Endothelial cell (in vitro differentiated cells): ENCODE measurements at regions not wholly inside any gene's neighbourhood (a gene's known extent, or its start where the extent isn't known, plus 50 kb on each side); places are given as distances from the start of the nearest gene placed in this dataset.

Experiments used
- DNase-seq: peaks from one replicate; pipeline ENCODE4 v3.0.0; 2021; ENCODE audit warnings: low spot score
- H3K27ac Mint-ChIP-seq: one replicate; pipeline ENCODE4 v1.8.0; 2021; ENCODE audit warnings: mixed read lengths, inconsistent platforms; ENCODE audit not compliant: unreplicated experiment
- H3K27me3 Mint-ChIP-seq: one replicate; pipeline ENCODE4 v1.8.0; 2021; ENCODE audit warnings: mild to moderate bottlenecking, moderate library complexity, mixed read lengths, inconsistent platforms; ENCODE audit not compliant: unreplicated experiment
- H3K36me3 Mint-ChIP-seq: one replicate; pipeline ENCODE4 v1.8.0; 2021; ENCODE audit warnings: mild to moderate bottlenecking, low read depth, mixed read lengths, inconsistent platforms; ENCODE audit not compliant: unreplicated experiment
- H3K4me1 Mint-ChIP-seq: one replicate; pipeline ENCODE4 v1.8.0; 2021; ENCODE audit warnings: mild to moderate bottlenecking, mixed read lengths, inconsistent platforms; ENCODE audit not compliant: unreplicated experiment
- H3K4me3 Mint-ChIP-seq: one replicate; pipeline ENCODE4 v1.8.0; 2021; ENCODE audit warnings: mild to moderate bottlenecking, mixed read lengths, inconsistent platforms; ENCODE audit not compliant: unreplicated experiment
- H3K9me3 Mint-ChIP-seq: one replicate; pipeline ENCODE4 v1.8.0; 2021; ENCODE audit warnings: mixed read lengths, inconsistent platforms; ENCODE audit not compliant: unreplicated experiment
- TF ChIP-seq, protein P1 (sequence below): fragments of 200-600 bp; sonication (generic); IDR thresholded peaks from one replicate; pipeline ENCODE4 v1.5.0; 2021; ENCODE audit warnings: antibody characterized with exemption; ENCODE audit not compliant: unreplicated experiment

DNA sequence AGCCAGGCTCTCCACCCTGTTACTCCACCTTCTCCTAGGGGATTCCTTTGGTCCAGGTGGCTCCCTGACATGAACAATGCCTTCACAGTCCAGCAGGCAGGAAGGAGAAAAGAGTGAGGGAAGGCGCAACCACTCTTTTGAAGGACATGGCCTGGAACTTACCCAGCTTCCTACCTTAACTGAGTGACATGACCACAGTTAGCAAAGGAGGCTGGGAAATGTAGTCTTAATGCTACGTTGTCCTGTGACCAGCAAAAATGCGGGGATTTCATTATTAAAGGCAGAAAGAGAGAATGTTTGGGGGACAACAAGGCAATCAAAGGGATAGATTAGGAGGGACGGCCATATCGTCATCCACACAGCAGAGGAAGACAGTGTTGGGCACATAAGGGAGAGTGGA lies 100.3 kb upstream of the ERCC6L2 start:
- H3K4me1 Mint-ChIP-seq = peaks cover 26% of the 10 kb centered on the region
- TF ChIP-seq, protein P1, sequence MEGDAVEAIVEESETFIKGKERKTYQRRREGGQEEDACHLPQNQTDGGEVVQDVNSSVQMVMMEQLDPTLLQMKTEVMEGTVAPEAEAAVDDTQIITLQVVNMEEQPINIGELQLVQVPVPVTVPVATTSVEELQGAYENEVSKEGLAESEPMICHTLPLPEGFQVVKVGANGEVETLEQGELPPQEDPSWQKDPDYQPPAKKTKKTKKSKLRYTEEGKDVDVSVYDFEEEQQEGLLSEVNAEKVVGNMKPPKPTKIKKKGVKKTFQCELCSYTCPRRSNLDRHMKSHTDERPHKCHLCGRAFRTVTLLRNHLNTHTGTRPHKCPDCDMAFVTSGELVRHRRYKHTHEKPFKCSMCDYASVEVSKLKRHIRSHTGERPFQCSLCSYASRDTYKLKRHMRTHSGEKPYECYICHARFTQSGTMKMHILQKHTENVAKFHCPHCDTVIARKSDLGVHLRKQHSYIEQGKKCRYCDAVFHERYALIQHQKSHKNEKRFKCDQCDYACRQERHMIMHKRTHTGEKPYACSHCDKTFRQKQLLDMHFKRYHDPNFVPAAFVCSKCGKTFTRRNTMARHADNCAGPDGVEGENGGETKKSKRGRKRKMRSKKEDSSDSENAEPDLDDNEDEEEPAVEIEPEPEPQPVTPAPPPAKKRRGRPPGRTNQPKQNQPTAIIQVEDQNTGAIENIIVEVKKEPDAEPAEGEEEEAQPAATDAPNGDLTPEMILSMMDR = no peak
- H3K27me3 Mint-ChIP-seq = peaks cover 2% of the 10 kb centered on the region
- no peaks in the 10 kb centered on the region for H3K9me3 Mint-ChIP-seq
- no peak overlapping the region for H3K4me3 Mint-ChIP-seq
- peaks cover 3% of the 10 kb centered on the region for H3K36me3 Mint-ChIP-seq
- no peak overlapping the region for H3K27ac Mint-ChIP-seq
- no peak for DNase-seq

DNA sequence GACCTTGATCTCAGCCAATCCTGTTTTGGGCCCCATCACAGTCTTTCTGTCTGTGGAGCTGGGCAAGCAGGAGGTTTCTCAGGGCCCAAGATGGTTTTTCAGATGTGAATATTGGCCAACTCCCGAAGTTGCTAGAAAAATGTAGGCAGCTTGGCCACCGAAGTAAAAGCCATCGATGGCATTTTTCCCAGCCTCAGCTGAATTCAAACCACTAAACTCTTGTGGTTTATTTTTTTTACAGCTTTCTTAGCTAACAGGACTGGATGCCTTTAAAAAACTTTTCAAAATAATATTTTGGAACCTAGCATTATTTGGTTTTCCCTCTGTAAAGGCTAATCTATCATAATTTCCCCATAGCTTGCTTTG lies 102.5 kb upstream of the ERCC6L2 start:
- no peak for DNase-seq
- Mint-ChIP-seq H3K36me3 (peaks cover 3% of the 10 kb centered on the region), H3K4me1 (peaks cover 20% of the 10 kb centered on the region), H3K27me3 (peaks cover 2% of the 10 kb centered on the region), H3K4me3 (no peak overlapping the region), H3K27ac (no peak overlapping the region), H3K9me3 (no peaks in the 10 kb centered on the region)
- TF ChIP-seq, protein P1 = no peak

GRCh38 chr9:95772320-95773052 lies 103.0 kb upstream of the ERCC6L2 start:
- H3K27ac Mint-ChIP-seq = peak overlapping the region; percentile 61
- no peaks in the 10 kb centered on the region for H3K9me3 Mint-ChIP-seq
- peaks cover 20% of the 10 kb centered on the region for H3K4me1 Mint-ChIP-seq
- H3K4me3 Mint-ChIP-seq = no peak overlapping the region
- peak; percentile 21 for DNase-seq
- peaks cover 2% of the 10 kb centered on the region for H3K27me3 Mint-ChIP-seq
- H3K36me3 Mint-ChIP-seq = peaks cover 3% of the 10 kb centered on the region
- TF ChIP-seq, protein P1 = no peak

DNA sequence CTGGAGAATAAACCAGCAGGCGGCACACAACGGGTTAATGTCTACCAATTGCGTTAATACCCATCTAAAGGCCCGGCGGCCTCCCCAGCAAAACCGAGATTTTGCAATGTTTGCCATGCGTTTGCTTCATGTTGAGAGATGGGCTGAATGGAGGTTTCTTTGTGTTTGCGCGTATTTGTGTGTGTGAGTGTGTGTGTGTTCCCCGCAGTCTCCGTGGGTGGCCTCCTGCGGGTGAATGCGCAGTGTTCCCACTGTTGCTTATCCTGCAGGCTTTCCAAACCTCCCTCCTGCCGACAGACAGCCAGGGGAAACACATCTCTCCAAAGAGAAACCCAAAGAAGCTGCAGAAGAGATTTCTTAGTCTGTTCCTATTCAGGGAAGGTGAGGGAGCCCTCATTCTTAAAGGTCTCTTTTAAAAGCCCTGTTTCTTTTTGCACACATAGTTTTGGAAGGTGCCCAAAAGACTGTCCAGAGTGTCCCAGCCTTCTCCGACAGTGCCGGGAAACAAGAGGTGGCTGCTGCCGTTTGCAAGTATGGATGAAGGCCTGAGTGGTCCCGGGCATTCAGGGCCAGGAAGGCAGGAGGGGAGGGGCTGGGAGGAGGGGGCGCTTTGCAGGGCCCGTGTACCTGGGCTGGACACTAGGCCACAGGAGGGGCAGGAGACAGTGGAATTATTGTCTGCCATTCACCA lies 103.8 kb upstream of the ERCC6L2 start:
- Mint-ChIP-seq H3K36me3 (peaks cover 3% of the 10 kb centered on the region), H3K4me3 (no peak overlapping the region), H3K9me3 (no peaks in the 10 kb centered on the region), H3K27me3 (peaks cover 2% of the 10 kb centered on the region), H3K4me1 (peaks cover 20% of the 10 kb centered on the region), H3K27ac (no peak overlapping the region)
- TF ChIP-seq, protein P1 = no peak
- no peak for DNase-seq

- H3K27ac Mint-ChIP-seq = no peak overlapping the region
- H3K4me3 Mint-ChIP-seq = no peak overlapping the region
- no peaks in the 10 kb centered on the region for H3K9me3 Mint-ChIP-seq
- DNase-seq = no peak
- TF ChIP-seq, protein P1 = no peak
- peaks cover 4% of the 10 kb centered on the region for H3K27me3 Mint-ChIP-seq
- H3K36me3 Mint-ChIP-seq = peaks cover 3% of the 10 kb centered on the region
- H3K4me1 Mint-ChIP-seq = peaks cover 20% of the 10 kb centered on the region
Measured at GRCh38 chr9:95770653-95771131, 104.8 kb upstream of the ERCC6L2 start.
